Daoy (cell line): ENCODE measurements at regions not wholly inside any gene's neighbourhood (a gene's known extent, or its start where the extent isn't known, plus 50 kb on each side); places are given as distances from the start of the nearest gene placed in this dataset.

Experiments used
- DNase-seq: peaks from one replicate; pipeline ENCODE4 v3.0.0-alpha.2; 2015; ENCODE audit warnings: low read depth

GRCh38 chr3:124178531-124178930 is 186.6 kb upstream of the ROPN1 start:
- DNase-seq: no peak

- peak; percentile 42 for DNase-seq
Measured at GRCh38 chr3:124200407-124200806, 208.5 kb upstream of the ROPN1 start.

GRCh38 chr3:124201226-124201625 is 209.3 kb upstream of the ROPN1 start:
- no peak for DNase-seq

GRCh38 chr3:124201786-124202185 is 209.9 kb upstream of the ROPN1 start:
- DNase-seq: no peak

GRCh38 chr3:124202754-124203153 is 210.8 kb upstream of the ROPN1 start:
- DNase-seq: no peak

GRCh38 chr3:124203292-124203691 is 211.4 kb upstream of the ROPN1 start:
- DNase-seq: no peak

GRCh38 chr3:124206225-124207055 is 214.5 kb upstream of the ROPN1 start:
- no peak for DNase-seq

- DNase-seq: no peak
Measured at GRCh38 chr3:124207077-124207476, 215.2 kb upstream of the ROPN1 start.

- DNase-seq: no peak
Measured at GRCh38 chr3:124207873-124208485, 216.1 kb upstream of the ROPN1 start.

GRCh38 chr3:124209426-124209825 is 217.5 kb upstream of the ROPN1 start:
- no peak for DNase-seq

GRCh38 chr3:124210899-124211298 is 219.0 kb upstream of the ROPN1 start:
- no peak for DNase-seq

- no peak for DNase-seq
Measured at GRCh38 chr3:124213641-124214040, 221.7 kb upstream of the ROPN1 start.

GRCh38 chr3:124217542-124217941 is 225.6 kb upstream of the ROPN1 start:
- peak; percentile 77 for DNase-seq

- peak; percentile 69 for DNase-seq
Measured at GRCh38 chr3:124221422-124221821, 229.5 kb upstream of the ROPN1 start.

GRCh38 chr3:124223853-124224252 is 231.9 kb upstream of the ROPN1 start:
- DNase-seq: no peak

GRCh38 chr3:124227150-124227630 is 235.3 kb upstream of the ROPN1 start:
- DNase-seq: no peak

- DNase-seq: peak; percentile 42
Measured at GRCh38 chr3:124229420-124229819, 237.5 kb upstream of the ROPN1 start.

- no peak for DNase-seq
Measured at GRCh38 chr3:124229836-124230235, 237.9 kb upstream of the ROPN1 start.

GRCh38 chr3:124230432-124230831 is 238.5 kb upstream of the ROPN1 start:
- DNase-seq: no peak

- no peak for DNase-seq
Measured at GRCh38 chr3:124230998-124231397, 239.1 kb upstream of the ROPN1 start.

GRCh38 chr3:124234852-124235252 is 242.9 kb upstream of the ROPN1 start:
- DNase-seq: no peak

GRCh38 chr3:124235446-124235845 is 243.5 kb upstream of the ROPN1 start:
- no peak for DNase-seq

GRCh38 chr3:124243177-124243859 is 251.4 kb upstream of the ROPN1 start:
- DNase-seq: no peak
